Mucosa of rectum (tissue), 2 donors: ENCODE measurements at regions not wholly inside any gene's neighbourhood (a gene's known extent, or its start where the extent isn't known, plus 50 kb on each side); places are given as distances from the start of the nearest gene placed in this dataset.

Experiments
- H3K27ac ChIP-seq, 2 donors: one replicate each; pipeline ENCODE4 v1.7.0; 2013; ENCODE audit warnings: inconsistent platforms in 2 of 2, low read depth in 2 of 2, low read length in 2 of 2
- H3K27me3 ChIP-seq, 2 donors: one replicate each; pipeline ENCODE4 v1.7.0; 2013; ENCODE audit warnings: low read length in 2 of 2; ENCODE audit not compliant: control insufficient read depth in 2 of 2, insufficient read depth in 2 of 2
- H3K36me3 ChIP-seq, 2 donors: one replicate each; pipeline ENCODE4 v1.7.0; 2013; ENCODE audit warnings: low read length in 2 of 2; ENCODE audit not compliant: control insufficient read depth in 2 of 2, insufficient read depth in 2 of 2
- H3K4me1 ChIP-seq, 2 donors: one replicate each; pipeline ENCODE4 v1.7.0; 2013; ENCODE audit warnings: low read length in 2 of 2, mild to moderate bottlenecking in 1 of 2; ENCODE audit not compliant: control insufficient read depth in 2 of 2, insufficient read depth in 2 of 2
- H3K4me3 ChIP-seq, 2 donors: one replicate each; pipeline ENCODE4 v1.7.0; 2013; ENCODE audit warnings: low read length in 2 of 2
- H3K9ac ChIP-seq, 2 donors: one replicate each; pipeline ENCODE4 v1.7.0; 2013; ENCODE audit warnings: low read length in 2 of 2, low read depth in 1 of 2, mild to moderate bottlenecking in 1 of 2
- H3K9me3 ChIP-seq, 2 donors: one replicate each; pipeline ENCODE4 v1.7.0; 2013; ENCODE audit warnings: low read length in 2 of 2; ENCODE audit not compliant: control insufficient read depth in 2 of 2
- donor health status: healthy.
- donor health status: Normal muscosa, but diverticular disease.

DNA sequence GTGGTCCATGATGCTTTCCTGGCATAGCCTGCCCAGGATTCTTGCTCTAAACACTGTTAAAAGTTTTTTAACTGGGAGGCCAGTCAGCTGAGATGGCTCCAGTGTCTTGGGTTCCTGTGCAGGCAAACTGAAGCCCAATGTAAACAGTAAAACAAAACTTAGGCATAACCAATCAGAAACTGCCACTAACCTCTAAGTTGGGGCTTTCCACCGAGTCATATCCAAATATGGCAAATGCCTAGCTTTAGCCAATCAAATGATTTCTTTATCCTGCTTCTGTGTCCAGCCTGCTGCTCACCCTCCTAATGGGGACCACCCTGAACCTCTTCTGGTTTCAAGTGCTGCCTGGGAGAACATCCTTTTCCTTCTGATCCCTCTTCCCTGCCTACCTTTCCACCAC lies 277.9 kb downstream of the EMP1 start:
- Histone ChIP-seq H3K4me3 (no peak overlapping the region), H3K36me3 (no peaks in the 10 kb centered on the region), H3K9ac (no peak overlapping the region), H3K4me1 (no peaks in the 10 kb centered on the region), H3K27ac (no peak overlapping the region), H3K27me3 (peaks cover 0 to 2% of the 10 kb centered on the region in 2 donors), H3K9me3 (no peaks in the 10 kb centered on the region)

DNA sequence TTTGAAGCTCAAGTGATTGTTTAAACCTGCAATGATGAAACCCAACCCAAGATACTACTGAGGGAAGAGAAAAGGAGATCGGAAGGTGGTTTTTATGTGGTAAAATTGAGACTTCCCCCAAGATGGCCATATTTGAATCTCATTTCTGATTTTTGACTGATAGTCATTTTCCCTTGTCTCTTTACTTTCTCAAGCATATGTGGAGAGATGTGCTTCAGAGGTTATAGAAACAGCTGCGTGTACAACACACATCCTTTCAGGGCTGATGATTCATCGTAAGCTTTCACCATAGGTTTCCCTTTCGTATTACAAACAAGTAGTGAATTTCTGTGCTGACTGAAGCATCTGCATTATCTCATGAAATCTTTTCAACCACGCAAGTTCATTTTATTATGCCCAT lies 276.2 kb downstream of the EMP1 start:
- Histone ChIP-seq H3K4me1 (no peaks in the 10 kb centered on the region), H3K27ac (no peak overlapping the region), H3K27me3 (peaks cover 0 to 2% of the 10 kb centered on the region in 2 donors)

DNA sequence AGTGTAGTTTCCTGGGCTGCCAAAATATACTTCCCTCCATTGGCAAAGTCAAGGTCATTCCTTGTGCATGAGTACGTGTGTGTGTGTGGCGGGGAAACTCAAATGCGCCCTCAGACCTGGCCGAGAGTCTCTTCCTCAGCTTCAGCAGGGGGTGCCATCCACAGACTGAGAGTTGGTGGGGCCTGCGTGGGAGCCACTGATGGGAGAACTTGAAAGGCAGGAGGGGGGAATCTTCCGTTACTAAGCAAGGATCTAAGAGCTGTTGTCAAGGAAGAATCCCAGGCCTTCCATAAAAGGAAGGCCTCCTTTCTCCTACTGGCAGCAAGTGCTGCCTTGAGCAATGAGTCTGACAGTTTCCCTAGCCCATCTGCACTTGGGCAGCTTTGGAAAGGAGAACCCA lies 274.9 kb downstream of the EMP1 start:
- Histone ChIP-seq H3K27ac (no peak overlapping the region), H3K4me1 (no peaks in the 10 kb centered on the region), H3K9ac (no peak overlapping the region), H3K36me3 (no peaks in the 10 kb centered on the region), H3K9me3 (no peaks in the 10 kb centered on the region), H3K27me3 (peaks cover 0 to 2% of the 10 kb centered on the region in 2 donors), H3K4me3 (no peak overlapping the region)

More for the DNA sequence above, 276.2 kb downstream of the EMP1 start:
- Histone ChIP-seq H3K9me3 (no peaks in the 10 kb centered on the region), H3K36me3 (no peaks in the 10 kb centered on the region), H3K9ac (no peak overlapping the region), H3K4me3 (no peak overlapping the region)

DNA sequence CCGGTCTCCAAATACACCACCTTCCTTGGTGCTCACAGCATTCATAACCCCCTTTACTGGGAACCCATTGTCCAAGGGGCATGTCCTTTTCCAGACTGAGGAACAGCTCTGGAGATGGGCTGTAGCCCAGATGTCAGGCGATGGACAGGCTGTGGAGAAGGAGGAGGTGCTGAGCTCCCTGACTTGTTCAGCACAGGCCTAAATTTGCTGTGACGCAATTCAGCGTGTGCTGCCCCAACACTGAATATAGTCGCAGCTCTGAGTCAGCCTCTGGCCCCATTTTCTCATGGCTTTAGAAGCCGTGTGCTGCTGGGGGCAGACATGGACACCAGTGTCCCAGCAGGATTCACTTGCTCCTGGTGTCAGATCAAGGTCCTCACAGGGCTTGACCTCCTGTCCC lies 269.1 kb downstream of the EMP1 start:
- H3K36me3 ChIP-seq: no peaks in the 10 kb centered on the region

DNA sequence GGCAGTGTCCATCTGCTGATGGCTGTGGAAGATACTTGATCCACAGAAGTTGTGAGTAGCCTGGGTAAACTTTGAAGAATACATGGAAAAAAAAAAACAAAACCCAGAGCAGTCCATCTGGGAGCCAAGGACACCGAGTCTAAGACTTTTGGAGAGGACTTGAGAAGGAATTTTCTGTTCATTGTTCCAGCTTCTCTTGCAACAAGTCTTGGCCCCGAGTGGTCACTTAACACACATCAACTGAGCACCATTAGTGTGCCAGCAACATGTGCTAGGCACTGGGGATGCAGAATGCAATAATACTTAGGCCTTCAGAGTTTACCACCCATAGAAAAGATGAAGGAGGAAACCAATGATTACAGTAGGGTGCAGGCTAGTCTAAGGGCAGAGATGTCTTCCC lies 266.7 kb downstream of the EMP1 start:
- Histone ChIP-seq H3K4me1 (no peaks in the 10 kb centered on the region), H3K27me3 (no peaks in the 10 kb centered on the region), H3K9ac (no peak overlapping the region), H3K36me3 (no peaks in the 10 kb centered on the region), H3K4me3 (no peak overlapping the region), H3K9me3 (no peaks in the 10 kb centered on the region), H3K27ac (no peak overlapping the region)

More for the DNA sequence above, 269.1 kb downstream of the EMP1 start:
- H3K4me3 ChIP-seq: no peak overlapping the region
- H3K9ac ChIP-seq: no peak overlapping the region
- H3K27me3 ChIP-seq: no peaks in the 10 kb centered on the region
- H3K27ac ChIP-seq: no peak overlapping the region
- no peaks in the 10 kb centered on the region for H3K9me3 ChIP-seq
- H3K4me1 ChIP-seq: no peaks in the 10 kb centered on the region

DNA sequence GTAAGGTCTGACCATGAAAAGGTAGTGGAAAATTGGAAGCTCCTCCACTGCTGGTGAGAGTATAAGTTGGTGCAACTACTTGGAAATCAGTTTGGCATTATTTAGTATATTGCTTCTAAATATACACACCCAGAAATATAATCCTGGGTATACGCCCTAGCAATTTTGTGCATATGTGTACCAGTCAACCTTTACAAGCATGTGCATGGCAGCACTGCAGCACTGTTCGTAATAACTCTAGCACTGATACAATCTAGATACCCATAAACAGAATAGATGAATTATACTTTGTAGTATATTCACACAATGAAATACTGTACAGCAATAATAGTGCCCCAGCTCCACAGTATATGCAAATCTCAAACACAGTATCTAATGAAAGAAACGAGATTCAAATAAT lies 265.9 kb downstream of the EMP1 start:
- no peak overlapping the region for H3K4me3 ChIP-seq
- no peak overlapping the region for H3K9ac ChIP-seq
- H3K9me3 ChIP-seq: no peaks in the 10 kb centered on the region
- no peaks in the 10 kb centered on the region for H3K36me3 ChIP-seq
- H3K27ac ChIP-seq: no peak overlapping the region
- no peaks in the 10 kb centered on the region for H3K27me3 ChIP-seq
- no peaks in the 10 kb centered on the region for H3K4me1 ChIP-seq

DNA sequence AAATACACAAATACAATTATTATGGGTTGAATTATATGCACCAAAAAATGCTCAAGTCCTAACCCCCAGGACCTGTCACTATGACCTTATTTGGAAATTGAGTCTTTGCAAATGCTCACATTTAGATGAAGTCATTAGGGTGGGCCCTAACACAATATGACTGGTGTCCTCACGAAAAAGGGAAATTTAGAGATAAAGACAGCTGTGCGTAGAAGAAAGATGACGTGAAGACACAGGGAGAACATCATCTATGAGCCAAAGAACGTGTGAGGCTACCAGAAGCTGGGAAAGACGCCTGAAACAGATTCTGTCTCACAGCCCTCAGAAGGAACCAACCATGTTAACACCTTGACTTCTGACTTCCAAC lies 259.2 kb downstream of the EMP1 start:
- no peaks in the 10 kb centered on the region for H3K27me3 ChIP-seq
- H3K4me3 ChIP-seq: no peak overlapping the region

DNA sequence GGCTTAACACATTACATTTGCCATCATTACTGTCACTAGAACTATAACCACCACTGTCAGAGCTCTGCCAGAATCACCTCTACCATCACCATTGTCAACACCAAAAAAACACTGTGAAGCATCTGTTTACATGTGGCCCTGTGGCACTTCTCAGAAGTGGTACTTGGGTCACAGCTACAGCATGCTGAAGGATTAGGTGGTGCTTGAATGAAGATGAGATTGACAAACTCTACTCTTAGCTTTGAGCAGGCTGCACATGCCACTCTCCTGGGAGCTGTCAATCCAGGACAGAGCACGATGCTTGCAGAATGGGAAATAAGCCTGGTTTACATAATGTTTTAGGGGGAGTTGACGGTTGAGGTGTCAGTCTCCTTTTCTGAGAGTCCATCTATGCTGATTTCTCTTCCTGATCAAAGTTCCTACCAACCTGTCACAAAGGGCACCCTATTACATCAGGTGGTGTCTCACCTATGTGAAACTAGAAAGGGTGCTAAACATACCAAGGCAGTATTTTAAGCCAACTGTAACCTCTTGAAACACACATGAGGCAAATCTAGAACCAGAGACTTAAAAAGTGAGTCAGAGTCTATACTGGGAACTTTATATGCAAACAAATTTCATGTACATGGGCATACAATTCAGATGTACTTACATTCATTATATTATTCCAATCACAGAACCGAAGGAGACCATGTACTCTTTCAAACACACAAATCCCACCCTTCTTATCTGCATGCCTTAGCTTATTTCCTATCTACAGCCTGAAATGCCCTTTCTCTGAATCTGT lies 258.7 kb downstream of the EMP1 start:
- H3K27ac ChIP-seq: no peak overlapping the region
- H3K4me1 ChIP-seq: no peaks in the 10 kb centered on the region
- H3K4me3 ChIP-seq: no peak overlapping the region
- no peaks in the 10 kb centered on the region for H3K27me3 ChIP-seq
- no peak overlapping the region for H3K9ac ChIP-seq
- H3K36me3 ChIP-seq: no peaks in the 10 kb centered on the region
- H3K9me3 ChIP-seq: no peaks in the 10 kb centered on the region

More for the DNA sequence above, 259.2 kb downstream of the EMP1 start:
- no peaks in the 10 kb centered on the region for H3K4me1 ChIP-seq
- H3K9ac ChIP-seq: no peak overlapping the region
- no peaks in the 10 kb centered on the region for H3K36me3 ChIP-seq
- H3K27ac ChIP-seq: no peak overlapping the region
- no peaks in the 10 kb centered on the region for H3K9me3 ChIP-seq

DNA sequence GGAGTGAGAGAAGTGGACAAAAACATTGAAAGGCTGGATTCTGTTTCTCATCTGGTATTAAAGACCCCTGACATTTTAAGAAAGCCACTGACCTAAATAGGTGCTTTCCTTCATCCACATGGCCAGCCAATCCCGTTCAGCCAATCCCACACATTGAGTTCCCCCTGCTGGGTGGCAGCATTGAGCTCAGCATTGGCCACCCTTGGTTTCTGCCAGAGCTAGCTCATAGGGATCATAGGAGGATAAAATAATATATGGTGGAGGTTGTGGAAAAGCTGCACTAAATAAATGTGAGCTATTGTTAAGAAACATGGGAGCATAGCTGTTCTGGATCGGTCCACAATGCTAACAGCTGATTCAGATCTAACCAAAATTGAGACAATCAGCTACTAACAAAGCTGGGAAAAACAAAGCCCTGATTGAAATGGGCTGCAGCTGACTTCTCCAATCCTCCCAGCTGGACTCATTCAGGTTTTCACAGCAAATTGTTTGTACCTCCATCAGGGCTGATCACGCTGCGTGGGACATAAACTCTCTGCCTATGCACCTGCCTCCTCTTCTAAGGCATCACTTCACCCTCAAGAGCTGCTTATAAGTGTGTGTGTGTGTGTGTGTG lies 256.5 kb downstream of the EMP1 start:
- no peaks in the 10 kb centered on the region for H3K4me1 ChIP-seq
- no peak overlapping the region for H3K27ac ChIP-seq
- H3K4me3 ChIP-seq: no peak overlapping the region
- H3K9me3 ChIP-seq: no peaks in the 10 kb centered on the region
- H3K9ac ChIP-seq: no peak overlapping the region
- no peaks in the 10 kb centered on the region for H3K36me3 ChIP-seq
- H3K27me3 ChIP-seq: no peaks in the 10 kb centered on the region

DNA sequence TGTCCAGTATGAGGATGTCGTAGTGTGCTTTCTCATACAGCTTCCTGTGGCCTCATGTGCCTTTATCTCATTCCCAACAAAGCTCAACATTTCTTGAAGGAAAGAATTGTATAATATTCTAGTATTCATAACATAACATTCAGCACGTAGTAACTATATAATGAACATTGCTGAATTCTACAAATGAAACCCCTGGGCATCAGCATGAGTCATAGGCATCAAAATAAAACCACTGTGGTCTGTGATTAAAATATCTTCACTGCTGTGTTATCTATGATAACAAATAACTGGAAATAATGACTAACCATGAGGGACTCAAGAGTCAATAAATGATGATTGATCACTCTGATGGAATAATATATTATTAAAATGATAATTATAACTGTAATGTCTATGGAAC lies 255.2 kb downstream of the EMP1 start:
- H3K4me3 ChIP-seq: no peak overlapping the region
- no peak overlapping the region for H3K9ac ChIP-seq
- no peaks in the 10 kb centered on the region for H3K36me3 ChIP-seq
- no peaks in the 10 kb centered on the region for H3K9me3 ChIP-seq
- no peaks in the 10 kb centered on the region for H3K4me1 ChIP-seq
- H3K27me3 ChIP-seq: no peaks in the 10 kb centered on the region
- no peak overlapping the region for H3K27ac ChIP-seq
